ENCODE measurements at regions not wholly inside any gene's neighbourhood (a gene's known extent, or its start where the extent isn't known, plus 50 kb on each side); places are given as distances from the start of the nearest gene placed in this dataset.

DNA sequence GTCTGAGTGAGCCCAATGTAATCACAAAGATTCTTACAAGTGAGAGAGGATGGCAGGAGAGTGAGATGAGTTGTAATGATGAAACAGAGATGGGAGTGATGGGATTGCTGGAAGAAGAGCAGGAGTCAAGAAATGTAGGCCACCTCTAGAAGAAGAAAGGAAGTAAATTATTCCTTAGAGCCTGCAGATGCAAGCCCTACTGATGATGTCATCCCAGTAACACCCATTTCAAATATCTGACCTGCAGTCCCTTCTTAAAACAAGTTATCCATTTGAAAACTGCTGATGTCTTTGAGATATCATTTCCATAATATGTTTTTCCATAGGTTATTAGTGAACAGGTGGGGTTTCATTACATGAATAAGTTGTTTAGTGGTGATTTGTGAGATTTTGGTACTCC lies 888.0 kb upstream of the SLC39A10 start:
- TF ChIP-seq, protein P1, sequence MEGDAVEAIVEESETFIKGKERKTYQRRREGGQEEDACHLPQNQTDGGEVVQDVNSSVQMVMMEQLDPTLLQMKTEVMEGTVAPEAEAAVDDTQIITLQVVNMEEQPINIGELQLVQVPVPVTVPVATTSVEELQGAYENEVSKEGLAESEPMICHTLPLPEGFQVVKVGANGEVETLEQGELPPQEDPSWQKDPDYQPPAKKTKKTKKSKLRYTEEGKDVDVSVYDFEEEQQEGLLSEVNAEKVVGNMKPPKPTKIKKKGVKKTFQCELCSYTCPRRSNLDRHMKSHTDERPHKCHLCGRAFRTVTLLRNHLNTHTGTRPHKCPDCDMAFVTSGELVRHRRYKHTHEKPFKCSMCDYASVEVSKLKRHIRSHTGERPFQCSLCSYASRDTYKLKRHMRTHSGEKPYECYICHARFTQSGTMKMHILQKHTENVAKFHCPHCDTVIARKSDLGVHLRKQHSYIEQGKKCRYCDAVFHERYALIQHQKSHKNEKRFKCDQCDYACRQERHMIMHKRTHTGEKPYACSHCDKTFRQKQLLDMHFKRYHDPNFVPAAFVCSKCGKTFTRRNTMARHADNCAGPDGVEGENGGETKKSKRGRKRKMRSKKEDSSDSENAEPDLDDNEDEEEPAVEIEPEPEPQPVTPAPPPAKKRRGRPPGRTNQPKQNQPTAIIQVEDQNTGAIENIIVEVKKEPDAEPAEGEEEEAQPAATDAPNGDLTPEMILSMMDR (IDR thresholded peaks at IDR 0.05; ENCODE audit: borderline replicate concordance, insufficient read depth, low read depth, low read length), result no peak
- no peak overlapping the region for H3K4me3 ChIP-seq (ENCODE audit: low read depth, low read length)

DNA sequence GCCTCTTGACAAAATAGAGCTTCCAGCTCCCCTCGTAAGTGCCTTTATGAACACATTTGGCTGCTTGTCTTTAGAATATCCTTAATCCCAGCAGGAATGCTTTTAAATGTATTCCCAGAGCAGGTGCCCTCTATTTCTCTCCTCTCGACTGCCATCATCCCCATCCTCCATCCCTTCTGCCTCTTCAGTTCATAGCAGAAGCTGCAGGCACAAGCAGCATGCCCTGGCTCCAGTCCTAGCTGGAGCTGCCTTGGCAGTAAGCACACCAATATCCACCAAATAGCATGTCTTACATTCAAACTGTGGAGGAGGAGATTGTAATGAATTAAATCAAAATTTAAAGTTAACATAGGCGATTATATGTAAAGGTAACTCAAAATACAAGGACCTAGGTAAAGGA lies 891.3 kb upstream of the SLC39A10 start:
- H3K4me3 ChIP-seq (ENCODE audit: low read depth, low read length), result no peak overlapping the region
- TF ChIP-seq, protein P1 (IDR thresholded peaks at IDR 0.05; ENCODE audit: borderline replicate concordance, insufficient read depth, low read depth, low read length), result no peak

DNA sequence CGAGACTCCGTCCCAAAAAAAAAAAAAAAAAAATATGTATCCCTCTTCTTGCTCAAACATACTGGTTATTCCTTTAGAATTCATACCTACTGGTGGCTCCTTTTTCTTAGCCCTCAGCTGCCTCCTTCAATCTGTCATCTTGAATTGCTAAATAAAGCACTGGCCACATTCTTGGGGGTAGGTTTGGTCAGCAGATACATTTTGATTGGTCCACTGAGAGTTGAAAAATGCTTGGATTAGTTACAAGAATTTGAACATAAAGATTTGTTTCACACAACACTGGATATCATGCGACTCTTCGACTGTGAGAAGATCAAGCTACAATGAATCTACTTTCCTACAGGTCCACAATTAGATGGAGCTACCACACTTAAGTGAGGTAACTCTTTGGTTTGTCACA lies 906.1 kb upstream of the SLC39A10 start:
- H3K4me3 ChIP-seq (ENCODE audit: low read depth, low read length), result no peak overlapping the region
- TF ChIP-seq, protein P1 (IDR thresholded peaks at IDR 0.05; ENCODE audit: borderline replicate concordance, insufficient read depth, low read depth, low read length), result no peak

DNA sequence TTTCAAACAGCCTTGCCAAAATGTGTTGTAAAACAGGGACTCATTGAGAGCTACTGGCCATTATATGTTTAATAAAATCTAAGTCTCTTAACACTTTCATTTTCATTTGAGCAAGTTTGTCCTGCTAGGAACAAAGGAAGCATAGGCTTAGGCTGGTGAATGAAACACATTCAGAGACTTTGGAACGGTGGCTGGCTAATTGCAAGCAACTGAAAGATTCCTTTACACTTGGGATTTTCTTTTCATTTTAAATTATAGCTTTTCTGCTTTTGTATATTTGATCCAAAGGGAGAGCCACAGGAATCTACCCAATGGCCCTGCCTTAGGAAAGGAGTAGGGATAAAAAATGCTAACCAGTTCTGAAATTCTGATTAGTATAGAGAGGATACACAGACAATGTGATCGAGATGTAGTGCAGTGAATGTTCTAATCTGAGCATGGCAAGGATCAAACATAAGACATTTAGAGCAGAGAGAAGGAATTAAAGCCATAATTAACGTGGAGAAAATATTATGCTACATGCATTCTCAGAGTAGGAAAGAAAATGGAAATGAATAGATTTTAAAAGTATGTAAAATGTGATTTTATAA lies 911.4 kb upstream of the SLC39A10 start:
- no peak overlapping the region for H3K4me3 ChIP-seq (ENCODE audit: low read depth, low read length)
- TF ChIP-seq, protein P1 (IDR thresholded peaks at IDR 0.05; ENCODE audit: borderline replicate concordance, insufficient read depth, low read depth, low read length), result no peak

DNA sequence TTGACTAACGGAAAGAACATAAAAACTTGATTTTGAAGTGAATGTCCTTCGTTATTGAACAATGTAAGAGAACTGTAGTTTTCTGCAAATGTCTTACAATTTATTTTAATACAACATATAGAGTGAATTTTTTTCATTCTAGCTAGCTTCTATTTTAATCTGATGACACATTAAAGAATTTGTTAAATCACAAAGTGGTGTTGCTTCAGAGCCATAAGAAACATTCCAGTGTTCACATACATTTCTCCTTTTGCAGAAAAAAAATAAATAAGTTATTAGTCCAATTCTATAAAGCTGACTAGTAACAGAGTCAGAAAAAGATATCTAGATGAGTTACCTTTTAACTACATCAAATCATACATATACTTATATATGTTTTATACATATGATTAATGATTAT lies 914.3 kb upstream of the SLC39A10 start:
- TF ChIP-seq, protein P1 (IDR thresholded peaks at IDR 0.05; ENCODE audit: borderline replicate concordance, insufficient read depth, low read depth, low read length), result no peak
- no peak overlapping the region for H3K4me3 ChIP-seq (ENCODE audit: low read depth, low read length)

DNA sequence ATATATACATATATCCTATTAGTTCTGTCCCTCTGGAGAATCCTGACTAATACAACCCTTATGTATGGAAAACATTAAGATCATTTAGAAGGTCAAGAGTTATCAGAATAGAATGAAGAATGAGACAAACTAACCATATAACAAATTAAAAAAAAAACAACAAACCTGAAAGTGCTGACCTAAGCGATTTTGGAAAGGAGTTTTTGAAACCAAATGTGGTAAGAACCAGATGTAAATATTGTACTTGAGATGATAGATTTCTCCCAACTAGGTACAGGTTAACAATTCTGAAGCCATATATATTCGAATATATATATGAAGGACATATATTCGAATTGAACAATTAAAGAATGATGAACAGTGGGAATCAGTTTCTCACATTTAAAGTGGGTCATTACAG lies 917.8 kb upstream of the SLC39A10 start:
- no peak overlapping the region for H3K4me3 ChIP-seq (ENCODE audit: low read depth, low read length)
- TF ChIP-seq, protein P1 (IDR thresholded peaks at IDR 0.05; ENCODE audit: borderline replicate concordance, insufficient read depth, low read depth, low read length), result no peak

DNA sequence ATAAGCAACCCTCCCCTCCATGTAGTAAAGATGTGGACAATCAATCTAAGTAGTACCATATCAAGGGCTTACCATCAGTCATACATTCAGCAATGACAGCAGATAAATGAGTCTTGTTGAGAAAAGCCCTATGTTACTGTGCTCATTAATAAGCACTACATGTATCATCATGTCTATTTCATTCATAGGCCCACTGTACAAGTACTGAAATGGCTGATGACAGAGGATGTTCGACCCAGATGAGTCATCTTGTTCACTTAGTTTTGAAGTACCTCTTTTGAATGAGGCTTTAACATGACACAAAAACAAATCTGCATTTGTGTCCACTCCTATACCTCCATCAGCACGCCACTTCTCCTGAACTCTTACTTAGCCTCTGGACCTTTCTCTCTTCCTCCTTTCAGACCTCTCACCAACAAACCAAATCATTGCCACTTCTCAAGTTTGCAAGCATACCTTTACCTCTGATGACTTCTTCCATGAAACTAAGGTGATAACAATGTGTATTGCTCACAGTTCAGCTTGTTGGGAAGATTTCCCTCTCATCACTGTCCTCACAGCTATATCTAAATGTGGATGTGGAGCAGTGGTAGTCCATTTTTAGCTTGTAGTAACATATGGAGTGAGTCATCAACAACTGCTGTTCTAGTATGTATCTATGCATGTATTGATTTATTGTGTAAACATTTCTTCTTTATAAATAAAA lies 921.0 kb upstream of the SLC39A10 start:
- no peak overlapping the region for H3K4me3 ChIP-seq (ENCODE audit: low read depth, low read length)
- TF ChIP-seq, protein P1 (IDR thresholded peaks at IDR 0.05; ENCODE audit: borderline replicate concordance, insufficient read depth, low read depth, low read length), result no peak
